GM21737 (cell line): ENCODE measurements at regions not wholly inside any gene's neighbourhood (a gene's known extent, or its start where the extent isn't known, plus 50 kb on each side); places are given as distances from the start of the nearest gene placed in this dataset.
"Not testable (repeated sequence)": the region's sequence is repeated elsewhere in the genome, so short reads cannot be mapped to it uniquely, and the experiment has no call there.

ENCODE experiments used
- ATAC-seq: cut with Tn5 transposase; IDR thresholded peaks from one replicate; pipeline ENCODE4 v1.9.1; 2021; ENCODE audit warnings: mild to moderate bottlenecking, moderate library complexity; ENCODE audit not compliant: unreplicated experiment

- ATAC-seq, result no peak
These were observed 158.3 kb upstream of the KCND2 start for GRCh38 chr7:120114626-120115025.

GRCh38 chr7:120123528-120123927 is 149.4 kb upstream of the KCND2 start:
- no peak for ATAC-seq

DNA sequence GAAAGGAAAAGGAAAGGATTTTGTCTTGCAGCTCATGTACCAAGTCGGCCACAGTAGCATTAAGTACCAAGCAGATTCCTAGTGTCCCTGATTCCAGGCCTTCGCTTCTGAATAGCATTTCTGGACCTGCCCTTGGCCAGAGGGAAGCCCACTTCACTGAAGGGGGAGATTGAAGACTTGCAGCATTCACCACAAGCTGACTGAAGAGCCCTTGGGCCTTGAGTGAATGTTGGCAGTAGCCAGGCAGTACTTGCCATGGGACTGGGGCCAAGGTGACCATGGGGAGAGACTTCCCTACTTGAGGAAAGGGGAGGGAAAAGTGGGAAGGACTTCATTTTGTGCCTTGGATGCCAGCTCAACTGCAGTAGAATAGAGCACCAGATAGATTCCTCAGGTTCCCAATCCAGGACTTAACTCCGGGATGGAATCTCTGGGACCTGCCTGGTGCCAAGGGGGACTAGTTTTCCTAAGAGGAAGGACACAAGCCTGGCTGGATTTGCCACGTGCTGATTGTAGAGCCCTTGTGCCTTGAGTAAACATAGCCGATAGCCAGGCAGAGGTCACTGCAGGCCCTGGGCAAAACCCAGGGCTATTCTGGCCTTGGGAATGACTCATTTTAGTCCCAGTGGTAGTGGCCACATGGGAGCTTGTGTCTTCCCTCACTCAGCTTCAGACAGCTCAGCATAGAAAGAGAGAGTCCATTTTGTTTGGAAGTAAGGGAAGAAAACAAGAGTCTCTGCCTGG is 141.7 kb upstream of the KCND2 start:
- no peak for ATAC-seq

- ATAC-seq, result no peak
These were observed 134.5 kb upstream of the KCND2 start for GRCh38 chr7:120138497-120138896.

DNA sequence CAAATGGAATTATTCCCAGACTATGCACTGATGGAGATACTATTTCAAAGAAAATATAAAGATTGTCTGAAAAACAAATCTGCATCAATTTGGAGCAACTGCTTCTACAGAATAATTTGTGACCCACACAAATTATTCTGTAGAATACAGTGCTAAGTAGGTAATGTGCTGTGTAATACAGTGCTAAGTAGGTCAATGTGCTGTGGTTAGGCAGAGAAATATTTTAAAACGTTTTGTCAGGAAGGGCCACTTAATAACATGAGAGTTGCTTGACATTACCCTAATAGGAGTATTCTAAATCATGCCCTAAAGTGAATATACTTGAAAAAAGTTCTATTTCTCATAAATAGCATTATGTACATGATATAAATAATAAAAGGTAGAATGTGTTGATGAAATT is 116.5 kb upstream of the KCND2 start:
- no peak for ATAC-seq

DNA sequence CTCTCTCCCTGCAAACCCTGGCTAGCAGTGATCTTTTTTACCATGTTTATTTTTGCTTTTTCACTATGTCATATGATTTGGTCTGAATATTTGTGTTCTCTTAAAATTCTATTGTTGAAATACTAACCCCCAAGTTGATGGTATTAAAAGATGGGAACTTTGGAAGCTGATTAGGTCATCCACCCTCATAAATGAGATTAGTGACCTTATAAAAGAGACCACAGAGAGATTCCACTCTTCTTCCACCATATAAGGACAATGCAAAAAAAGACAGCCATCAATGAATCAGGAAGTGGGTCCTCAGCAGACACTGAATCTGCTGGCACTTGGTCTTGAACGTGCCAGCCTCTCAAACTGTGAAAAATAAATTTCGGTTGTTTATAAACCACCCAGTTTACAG is 112.8 kb upstream of the KCND2 start:
- no peak for ATAC-seq

GRCh38 chr7:120163449-120163848 is 109.5 kb upstream of the KCND2 start:
- ATAC-seq, result no peak

GRCh38 chr7:120165227-120165626 is 107.7 kb upstream of the KCND2 start:
- no peak for ATAC-seq

DNA sequence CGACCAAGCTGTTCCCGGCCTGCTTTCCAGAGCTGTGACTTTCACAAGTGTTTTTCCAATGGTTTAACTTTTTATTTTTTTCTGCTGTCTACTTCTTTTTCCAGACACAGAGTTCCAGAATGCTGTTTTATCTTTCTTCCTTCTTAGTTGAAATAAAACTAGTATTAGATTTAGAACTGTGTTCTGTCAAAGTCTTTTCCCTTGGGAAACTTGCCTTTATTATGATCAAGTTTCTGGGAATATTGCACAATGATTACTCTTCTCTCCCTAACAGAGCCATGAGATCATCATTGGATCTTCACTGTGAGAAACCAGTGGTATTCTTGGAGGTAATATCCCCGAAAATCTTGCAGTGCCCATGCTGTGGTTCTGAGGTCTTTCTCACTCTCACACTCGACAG is 104.9 kb upstream of the KCND2 start:
- ATAC-seq, result no peak

GRCh38 chr7:120169996-120170783 is 102.8 kb upstream of the KCND2 start:
- ATAC-seq, result no peak

DNA sequence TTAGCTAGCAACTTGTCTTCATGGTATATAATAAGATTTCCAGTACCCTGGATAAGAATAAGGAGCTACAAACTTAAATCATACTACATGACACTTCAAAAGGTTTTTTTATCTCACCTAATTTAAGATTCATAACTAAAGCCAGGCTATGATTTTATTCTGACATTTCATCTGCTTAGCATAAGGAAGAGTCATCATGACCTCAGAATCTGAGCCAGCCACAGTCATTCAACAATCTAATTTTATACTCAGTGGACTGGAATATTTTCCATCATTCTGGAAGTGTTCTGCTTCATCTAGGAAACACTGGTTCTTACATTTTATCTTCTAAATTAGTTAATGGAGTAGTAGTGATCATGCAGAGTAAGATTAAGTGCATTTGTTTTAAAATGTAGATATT is 102.1 kb upstream of the KCND2 start:
- no peak for ATAC-seq

- no peak for ATAC-seq
These were observed 101.6 kb upstream of the KCND2 start for GRCh38 chr7:120171406-120171805.

GRCh38 chr7:120180221-120180620 is 92.8 kb upstream of the KCND2 start:
- ATAC-seq, result no peak

GRCh38 chr7:120181499-120181898 is 91.5 kb upstream of the KCND2 start:
- ATAC-seq, result no peak

DNA sequence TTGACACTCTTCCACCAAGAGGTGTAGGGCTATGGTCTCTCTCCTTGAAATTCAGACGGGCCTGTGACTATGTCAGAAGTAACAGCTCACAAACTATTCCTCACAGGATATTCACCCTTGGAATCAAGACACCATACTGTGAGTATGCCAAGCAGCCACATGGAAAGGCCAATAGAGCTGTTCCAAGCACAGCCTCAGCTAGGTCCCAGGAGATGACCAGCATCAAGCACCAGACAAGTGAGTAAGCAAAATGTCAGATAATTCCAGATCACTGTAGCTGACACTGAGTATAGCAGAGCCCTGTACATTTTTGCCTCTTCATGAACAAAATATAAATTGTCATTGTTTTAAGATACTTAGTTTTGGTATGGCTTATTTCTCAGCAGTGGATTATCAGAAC is 88.1 kb upstream of the KCND2 start:
- no peak for ATAC-seq

GRCh38 chr7:120185940-120186682 is 86.9 kb upstream of the KCND2 start:
- no peak for ATAC-seq

GRCh38 chr7:120186688-120187087 is 86.3 kb upstream of the KCND2 start:
- ATAC-seq, result no peak

GRCh38 chr7:120189623-120190022 is 83.4 kb upstream of the KCND2 start:
- no peak for ATAC-seq

DNA sequence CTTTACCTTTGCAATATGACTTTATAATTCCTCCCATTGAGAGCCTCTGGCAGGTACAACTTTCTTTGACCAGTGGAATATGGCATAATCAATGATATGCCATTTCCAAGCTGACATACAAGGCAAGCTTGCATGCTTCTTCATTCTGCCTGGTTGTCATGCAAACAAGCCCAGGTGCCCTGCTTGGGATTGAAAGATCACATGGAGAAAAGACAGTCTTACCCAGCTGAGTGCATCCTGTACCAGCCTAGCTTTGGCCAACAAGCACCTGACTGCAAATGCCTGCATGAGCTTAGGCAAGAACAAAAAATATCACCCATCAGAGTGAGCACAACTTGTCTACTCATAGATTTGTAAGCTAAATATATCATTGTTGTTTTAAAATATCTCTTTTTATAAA is 82.9 kb upstream of the KCND2 start:
- ATAC-seq, result no peak

DNA sequence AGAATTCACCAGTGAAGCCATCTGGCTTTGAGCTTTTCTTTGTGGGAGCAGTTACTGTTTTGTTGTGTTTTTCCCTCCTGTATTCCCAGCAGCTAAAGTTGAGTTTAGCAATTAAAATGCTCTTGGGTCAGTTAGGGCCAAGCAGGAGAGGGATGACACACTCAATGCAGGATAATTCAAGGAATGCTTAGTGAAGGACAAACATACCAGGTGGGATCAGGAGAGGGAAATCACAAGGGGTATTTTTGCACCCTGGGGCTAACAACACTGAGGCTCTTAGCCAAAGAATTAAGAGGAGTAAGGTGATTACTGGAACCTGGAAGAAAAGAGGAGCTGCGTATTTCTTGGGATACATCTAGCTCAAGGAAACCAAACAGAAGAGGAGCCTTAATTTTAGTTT is 82.4 kb upstream of the KCND2 start:
- no peak for ATAC-seq

DNA sequence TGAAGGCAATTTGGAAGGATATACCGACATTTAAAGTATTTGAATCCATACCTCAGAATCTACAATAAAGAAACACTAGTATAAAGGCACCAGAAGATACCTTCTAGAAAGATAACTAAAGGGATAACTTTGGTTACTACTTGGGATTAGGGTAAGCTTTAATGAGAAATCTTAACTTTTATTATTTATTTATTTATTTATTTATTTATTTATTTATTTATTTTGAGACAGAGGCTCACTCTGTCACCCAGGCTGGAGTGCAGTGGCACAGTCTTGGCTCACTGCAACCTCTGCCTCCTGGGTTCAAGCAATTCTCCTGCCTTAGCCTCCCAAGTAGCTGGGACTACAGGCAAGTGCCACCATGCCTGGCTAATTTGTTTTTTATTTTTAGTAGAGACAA is 81.6 kb upstream of the KCND2 start:
- not testable (repeated sequence) for ATAC-seq

DNA sequence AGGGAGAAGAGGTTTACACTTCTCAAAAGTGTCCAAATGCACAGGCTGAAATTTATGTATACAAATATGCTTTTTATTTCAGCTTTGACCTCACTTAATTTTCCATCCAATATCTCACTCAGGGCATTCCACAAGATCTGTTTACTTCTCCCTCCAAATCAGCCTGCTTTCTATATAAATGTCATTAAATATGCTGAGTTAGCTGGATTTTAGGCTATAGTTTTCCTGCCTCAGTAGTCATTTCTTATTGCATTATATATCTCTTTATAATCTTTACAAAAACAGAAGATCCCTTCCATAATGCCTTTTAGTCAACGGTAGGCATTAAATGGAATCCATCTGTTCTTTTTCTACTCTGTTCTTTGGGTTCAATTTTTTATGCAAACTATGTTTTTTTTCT is 71.7 kb upstream of the KCND2 start:
- no peak for ATAC-seq
